HepG2 (cell line): ENCODE measurements at regions not wholly inside any gene's neighbourhood (a gene's known extent, or its start where the extent isn't known, plus 50 kb on each side); places are given as distances from the start of the nearest gene placed in this dataset.

Source experiments
- HNF4A ChIP-seq: sonication (generic); formaldehyde crosslinking; IDR thresholded peaks from 2 replicates; pipeline ENCODE4 v1.4.0; 2020; ENCODE audit warnings: missing genetic modification reagents
- THAP11 ChIP-seq: IDR thresholded peaks from 2 replicates; pipeline ENCODE4 v1.6.1; 2016; ENCODE audit warnings: missing biosample characterization, missing genetic modification reagents
- TF ChIP-seq, protein P1 (sequence below): sonication (generic); formaldehyde crosslinking; IDR thresholded peaks from 2 replicates; pipeline ENCODE4 v1.5.0; 2020; ENCODE audit warnings: mild to moderate bottlenecking, missing genetic modification reagents, moderate library complexity

DNA sequence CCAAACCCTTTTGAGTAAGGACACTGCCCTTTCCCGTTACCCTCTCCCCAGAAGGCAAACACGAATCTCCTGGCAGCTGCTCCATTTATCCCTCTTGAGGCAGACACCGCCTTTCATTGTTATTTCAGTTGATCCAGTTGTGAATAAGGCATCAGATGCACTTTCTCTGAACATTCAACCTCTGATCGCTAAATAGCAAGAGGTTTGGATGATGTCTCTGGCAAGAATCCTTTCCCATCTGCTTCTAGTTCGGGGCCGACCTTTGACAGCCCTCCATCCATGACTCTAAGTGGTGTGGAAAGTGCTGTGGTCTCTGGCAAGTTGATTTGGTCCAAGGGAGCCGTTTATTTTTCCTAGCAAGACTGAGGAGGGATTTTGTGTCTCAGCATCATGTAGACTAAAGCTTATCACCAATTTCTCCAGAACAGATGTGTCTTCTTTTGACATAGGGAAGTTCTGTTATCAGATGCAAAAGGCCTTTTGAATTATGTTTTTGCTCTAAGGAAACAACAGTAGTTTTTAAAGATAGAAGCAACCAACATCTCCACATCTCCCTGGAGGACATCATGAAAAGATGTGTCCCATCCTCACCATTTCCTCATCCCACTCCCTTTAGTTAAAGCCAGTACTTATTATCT lies 123.6 kb downstream of the CCDC34 start:
- no peak for TF ChIP-seq THAP11 (CRISPR knock-in tag)
- no peak for TF ChIP-seq HNF4A (CRISPR knock-in tag)
- TF ChIP-seq, protein P1, sequence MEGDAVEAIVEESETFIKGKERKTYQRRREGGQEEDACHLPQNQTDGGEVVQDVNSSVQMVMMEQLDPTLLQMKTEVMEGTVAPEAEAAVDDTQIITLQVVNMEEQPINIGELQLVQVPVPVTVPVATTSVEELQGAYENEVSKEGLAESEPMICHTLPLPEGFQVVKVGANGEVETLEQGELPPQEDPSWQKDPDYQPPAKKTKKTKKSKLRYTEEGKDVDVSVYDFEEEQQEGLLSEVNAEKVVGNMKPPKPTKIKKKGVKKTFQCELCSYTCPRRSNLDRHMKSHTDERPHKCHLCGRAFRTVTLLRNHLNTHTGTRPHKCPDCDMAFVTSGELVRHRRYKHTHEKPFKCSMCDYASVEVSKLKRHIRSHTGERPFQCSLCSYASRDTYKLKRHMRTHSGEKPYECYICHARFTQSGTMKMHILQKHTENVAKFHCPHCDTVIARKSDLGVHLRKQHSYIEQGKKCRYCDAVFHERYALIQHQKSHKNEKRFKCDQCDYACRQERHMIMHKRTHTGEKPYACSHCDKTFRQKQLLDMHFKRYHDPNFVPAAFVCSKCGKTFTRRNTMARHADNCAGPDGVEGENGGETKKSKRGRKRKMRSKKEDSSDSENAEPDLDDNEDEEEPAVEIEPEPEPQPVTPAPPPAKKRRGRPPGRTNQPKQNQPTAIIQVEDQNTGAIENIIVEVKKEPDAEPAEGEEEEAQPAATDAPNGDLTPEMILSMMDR: no peak
